PC-9 (cell line): ENCODE measurements at regions not wholly inside any gene's neighbourhood (a gene's known extent, or its start where the extent isn't known, plus 50 kb on each side); places are given as distances from the start of the nearest gene placed in this dataset.

Experiments used
- BruUV-seq: library from RNA; stranded (reverse); fragments of 400-500 nt; replicated peaks from 2 replicates; lab custom pipeline; 2021; lab: Mats Ljungman, UMichigan
- CTCF ChIA-PET: fragments of 300-600 bp; sonication (Branson Sonifier 250); formaldehyde crosslinking; loops from one replicate; lab custom pipeline; 2022; ENCODE audit warnings: antibody characterized with exemption; lab: Charles Lee
- POLR2A ChIA-PET: fragments of 300-600 bp; sonication (Branson Sonifier 250); formaldehyde crosslinking; loops from one replicate; lab custom pipeline; 2022; ENCODE audit warnings: antibody characterized with exemption; ENCODE audit not compliant: unreplicated experiment; lab: Charles Lee
- DNase-seq, 2 experiments: peaks; one replicate each; pipeline versions ENCODE4 v3.0.0 to v3.0.0-alpha.2; 2015 to 2022; ENCODE audit warnings: mixed read lengths in 1 of 2
- H2AFZ ChIP-seq: fragments of 200-600 bp; sonication (generic); 2 replicates; pipeline ENCODE4 v1.8.1; 2017; ENCODE audit warnings: antibody characterized with exemption
- H3F3A ChIP-seq: fragments of 200-600 bp; sonication (generic); 2 replicates; pipeline ENCODE4 v1.8.1; 2017; ENCODE audit warnings: antibody characterized with exemption, mild to moderate bottlenecking, low read depth; ENCODE audit not compliant: insufficient read depth
- H3K27ac ChIP-seq: fragments of 200-600 bp; sonication (generic); 2 replicates; pipeline ENCODE4 v1.6.1; 2016; ENCODE audit warnings: mixed run types
- H3K27me3 ChIP-seq: fragments of 200-600 bp; sonication (generic); 2 replicates; pipeline ENCODE4 v1.6.1; 2016; ENCODE audit warnings: low read depth, mixed run types; ENCODE audit not compliant: insufficient read depth
- H3K36me3 ChIP-seq: fragments of 200-600 bp; sonication (generic); 2 replicates; pipeline ENCODE4 v1.6.1; 2016; ENCODE audit warnings: low read depth, mixed run types
- H3K4me1 ChIP-seq: fragments of 200-600 bp; sonication (generic); replicated peaks from 2 replicates; pipeline ENCODE4 v1.6.1; 2016; ENCODE audit warnings: mixed run types; ENCODE audit not compliant: insufficient read depth
- H3K4me2 ChIP-seq: fragments of 200-600 bp; sonication (generic); 2 replicates; pipeline ENCODE4 v1.6.1; 2017; ENCODE audit warnings: mixed run types
- H3K4me3 ChIP-seq: fragments of 200-600 bp; sonication (generic); 2 replicates; pipeline ENCODE4 v1.6.1; 2016; ENCODE audit warnings: mixed run types
- H3K79me2 ChIP-seq: fragments of 200-600 bp; sonication (generic); 2 replicates; pipeline ENCODE4 v1.6.1; 2017; ENCODE audit warnings: low read depth, mixed run types
- H3K9me2 ChIP-seq: fragments of 200-600 bp; sonication (generic); 2 replicates; pipeline ENCODE4 v1.8.1; 2017; ENCODE audit warnings: mild to moderate bottlenecking; ENCODE audit not compliant: insufficient read depth
- H3K9me3 ChIP-seq: fragments of 200-600 bp; sonication (generic); 2 replicates; pipeline ENCODE4 v1.8.1; 2016; ENCODE audit warnings: low read depth; ENCODE audit not compliant: insufficient read depth
- H4K20me1 ChIP-seq: fragments of 200-600 bp; sonication (generic); 2 replicates; pipeline ENCODE4 v1.8.1; 2017; ENCODE audit not compliant: insufficient read depth
- CTCF ChIP-seq: fragments of 200-600 bp; sonication (generic); conservative IDR thresholded peaks from 2 replicates; pipeline ENCODE4 v1.6.1; 2017; ENCODE audit warnings: mixed run types, antibody characterized with exemption, mild to moderate bottlenecking, moderate library complexity
- EZH2 ChIP-seq: fragments of 200-600 bp; sonication (generic); IDR thresholded peaks from 2 replicates; pipeline ENCODE4 v1.8.0; 2017; ENCODE audit warnings: antibody characterized with exemption, low read depth
- intact Hi-C: fragments of 100-400 bp; cut with micrococcal nuclease; formaldehyde crosslinking; loops from one replicate; pipeline ENCODE4 v1.10.0; 2022; ENCODE audit not compliant: unreplicated experiment

GRCh38 chr18:21183670-21184069 is 58.4 kb upstream of the GREB1L start:
- TF ChIP-seq EZH2 (no peak), CTCF (no peak)
- Histone ChIP-seq H3K36me3 (no peaks in the 10 kb centered on the region), H3K27ac (peak overlapping the region; percentile 69), H4K20me1 (no peaks in the 10 kb centered on the region), H3K4me2 (peak overlapping the region; percentile 55; the same call in 1 of the 2 replicates), H3K4me3 (no peak overlapping the region), H3K79me2 (no peaks in the 10 kb centered on the region), H3K9me3 (no peaks in the 10 kb centered on the region), H3K9me2 (no peaks in the 10 kb centered on the region), H3K27me3 (no peaks in the 10 kb centered on the region), H2AFZ (0 out of 2 replicates have a peak overlapping the region, but pooled peaks have one; percentile 58), H3K4me1 (peaks cover 26% of the 10 kb centered on the region), H3F3A (peaks cover 17% of the 10 kb centered on the region; the same call in 1 of the 2 replicates)
- ChIA-PET CTCF (no interaction called here), POLR2A (no interaction called here)
- DNase-seq, result peak; percentile 7 to 55
- intact Hi-C loops, result no loop called here
- BruUV-seq, result no TSS peak

- Histone ChIP-seq H3K9me2 (no peaks in the 10 kb centered on the region), H3K9me3 (no peaks in the 10 kb centered on the region), H3K36me3 (no peaks in the 10 kb centered on the region), H2AFZ (0 out of 2 replicates have a peak overlapping the region, but pooled peaks have one; percentile 52), H3K4me2 (peak overlapping the region; percentile 55), H3K4me3 (no peak overlapping the region), H3K4me1 (peaks cover 26% of the 10 kb centered on the region), H3K79me2 (no peaks in the 10 kb centered on the region), H3K27ac (peak overlapping the region; percentile 69), H3F3A (peaks cover 17% of the 10 kb centered on the region; the same call in 1 of the 2 replicates), H4K20me1 (no peaks in the 10 kb centered on the region), H3K27me3 (no peaks in the 10 kb centered on the region)
- DNase-seq, result peak; percentile 47 to 81
- CTCF ChIA-PET, result interaction anchor here (0.6 kb wide), 1 partner anchor 73 kb away, joined by 3 read pairs; no protein-coding TSS in a partner anchor
- TF ChIP-seq CTCF, result no peak
- TF ChIP-seq EZH2, result no peak
- POLR2A ChIA-PET, result no interaction called here
- BruUV-seq, result no TSS peak
- intact Hi-C loops, result no loop called here
These were observed 57.5 kb upstream of the GREB1L start for GRCh38 chr18:21184396-21184996.

GRCh38 chr18:21187886-21188285 is 54.1 kb upstream of the GREB1L start:
- DNase-seq, result no peak
- H3K4me3 ChIP-seq, result no peak overlapping the region
- POLR2A ChIA-PET, result no interaction called here
- no peaks in the 10 kb centered on the region for H3K36me3 ChIP-seq
- intact Hi-C loops, result no loop called here
- H3K27ac ChIP-seq, result no peak overlapping the region
- H3K79me2 ChIP-seq, result no peaks in the 10 kb centered on the region
- no peaks in the 10 kb centered on the region for H3K9me2 ChIP-seq
- no peak overlapping the region for H3K4me2 ChIP-seq
- CTCF ChIA-PET, result no interaction called here
- BruUV-seq, result no TSS peak
- peaks cover 26% of the 10 kb centered on the region for H3K4me1 ChIP-seq
- no peaks in the 10 kb centered on the region for H3K27me3 ChIP-seq
- no peaks in the 10 kb centered on the region for H3K9me3 ChIP-seq
- no peaks in the 10 kb centered on the region for H4K20me1 ChIP-seq
- TF ChIP-seq EZH2 (no peak), CTCF (no peak)
- H2AFZ ChIP-seq, result no peak overlapping the region
- H3F3A ChIP-seq, result peaks cover 17% of the 10 kb centered on the region; the same call in 1 of the 2 replicates
